ENCODE measurements at regions not wholly inside any gene's neighbourhood (a gene's known extent, or its start where the extent isn't known, plus 50 kb on each side); places are given as distances from the start of the nearest gene placed in this dataset.

DNA sequence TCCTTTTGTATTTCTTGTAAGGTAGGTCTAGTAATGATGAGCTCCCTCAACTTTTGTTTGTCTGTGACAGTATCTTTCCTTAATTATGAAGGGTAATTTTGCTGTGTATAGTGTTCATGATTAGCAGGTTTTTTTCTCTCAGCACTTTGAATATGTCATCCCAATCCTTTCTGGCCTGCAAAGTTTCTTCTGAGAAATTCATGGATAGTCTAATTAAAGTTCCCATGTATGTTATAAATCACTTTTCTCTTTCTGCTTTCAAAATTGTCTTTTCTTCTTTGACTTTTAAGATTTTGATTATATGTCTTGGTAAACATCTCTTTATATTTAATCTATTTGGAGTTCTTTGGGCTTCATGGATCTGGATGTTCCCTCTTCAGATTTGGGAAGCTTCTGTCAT, 54.3 kb upstream of the ZKSCAN2 start (continued):
- TF ChIP-seq, protein P1, sequence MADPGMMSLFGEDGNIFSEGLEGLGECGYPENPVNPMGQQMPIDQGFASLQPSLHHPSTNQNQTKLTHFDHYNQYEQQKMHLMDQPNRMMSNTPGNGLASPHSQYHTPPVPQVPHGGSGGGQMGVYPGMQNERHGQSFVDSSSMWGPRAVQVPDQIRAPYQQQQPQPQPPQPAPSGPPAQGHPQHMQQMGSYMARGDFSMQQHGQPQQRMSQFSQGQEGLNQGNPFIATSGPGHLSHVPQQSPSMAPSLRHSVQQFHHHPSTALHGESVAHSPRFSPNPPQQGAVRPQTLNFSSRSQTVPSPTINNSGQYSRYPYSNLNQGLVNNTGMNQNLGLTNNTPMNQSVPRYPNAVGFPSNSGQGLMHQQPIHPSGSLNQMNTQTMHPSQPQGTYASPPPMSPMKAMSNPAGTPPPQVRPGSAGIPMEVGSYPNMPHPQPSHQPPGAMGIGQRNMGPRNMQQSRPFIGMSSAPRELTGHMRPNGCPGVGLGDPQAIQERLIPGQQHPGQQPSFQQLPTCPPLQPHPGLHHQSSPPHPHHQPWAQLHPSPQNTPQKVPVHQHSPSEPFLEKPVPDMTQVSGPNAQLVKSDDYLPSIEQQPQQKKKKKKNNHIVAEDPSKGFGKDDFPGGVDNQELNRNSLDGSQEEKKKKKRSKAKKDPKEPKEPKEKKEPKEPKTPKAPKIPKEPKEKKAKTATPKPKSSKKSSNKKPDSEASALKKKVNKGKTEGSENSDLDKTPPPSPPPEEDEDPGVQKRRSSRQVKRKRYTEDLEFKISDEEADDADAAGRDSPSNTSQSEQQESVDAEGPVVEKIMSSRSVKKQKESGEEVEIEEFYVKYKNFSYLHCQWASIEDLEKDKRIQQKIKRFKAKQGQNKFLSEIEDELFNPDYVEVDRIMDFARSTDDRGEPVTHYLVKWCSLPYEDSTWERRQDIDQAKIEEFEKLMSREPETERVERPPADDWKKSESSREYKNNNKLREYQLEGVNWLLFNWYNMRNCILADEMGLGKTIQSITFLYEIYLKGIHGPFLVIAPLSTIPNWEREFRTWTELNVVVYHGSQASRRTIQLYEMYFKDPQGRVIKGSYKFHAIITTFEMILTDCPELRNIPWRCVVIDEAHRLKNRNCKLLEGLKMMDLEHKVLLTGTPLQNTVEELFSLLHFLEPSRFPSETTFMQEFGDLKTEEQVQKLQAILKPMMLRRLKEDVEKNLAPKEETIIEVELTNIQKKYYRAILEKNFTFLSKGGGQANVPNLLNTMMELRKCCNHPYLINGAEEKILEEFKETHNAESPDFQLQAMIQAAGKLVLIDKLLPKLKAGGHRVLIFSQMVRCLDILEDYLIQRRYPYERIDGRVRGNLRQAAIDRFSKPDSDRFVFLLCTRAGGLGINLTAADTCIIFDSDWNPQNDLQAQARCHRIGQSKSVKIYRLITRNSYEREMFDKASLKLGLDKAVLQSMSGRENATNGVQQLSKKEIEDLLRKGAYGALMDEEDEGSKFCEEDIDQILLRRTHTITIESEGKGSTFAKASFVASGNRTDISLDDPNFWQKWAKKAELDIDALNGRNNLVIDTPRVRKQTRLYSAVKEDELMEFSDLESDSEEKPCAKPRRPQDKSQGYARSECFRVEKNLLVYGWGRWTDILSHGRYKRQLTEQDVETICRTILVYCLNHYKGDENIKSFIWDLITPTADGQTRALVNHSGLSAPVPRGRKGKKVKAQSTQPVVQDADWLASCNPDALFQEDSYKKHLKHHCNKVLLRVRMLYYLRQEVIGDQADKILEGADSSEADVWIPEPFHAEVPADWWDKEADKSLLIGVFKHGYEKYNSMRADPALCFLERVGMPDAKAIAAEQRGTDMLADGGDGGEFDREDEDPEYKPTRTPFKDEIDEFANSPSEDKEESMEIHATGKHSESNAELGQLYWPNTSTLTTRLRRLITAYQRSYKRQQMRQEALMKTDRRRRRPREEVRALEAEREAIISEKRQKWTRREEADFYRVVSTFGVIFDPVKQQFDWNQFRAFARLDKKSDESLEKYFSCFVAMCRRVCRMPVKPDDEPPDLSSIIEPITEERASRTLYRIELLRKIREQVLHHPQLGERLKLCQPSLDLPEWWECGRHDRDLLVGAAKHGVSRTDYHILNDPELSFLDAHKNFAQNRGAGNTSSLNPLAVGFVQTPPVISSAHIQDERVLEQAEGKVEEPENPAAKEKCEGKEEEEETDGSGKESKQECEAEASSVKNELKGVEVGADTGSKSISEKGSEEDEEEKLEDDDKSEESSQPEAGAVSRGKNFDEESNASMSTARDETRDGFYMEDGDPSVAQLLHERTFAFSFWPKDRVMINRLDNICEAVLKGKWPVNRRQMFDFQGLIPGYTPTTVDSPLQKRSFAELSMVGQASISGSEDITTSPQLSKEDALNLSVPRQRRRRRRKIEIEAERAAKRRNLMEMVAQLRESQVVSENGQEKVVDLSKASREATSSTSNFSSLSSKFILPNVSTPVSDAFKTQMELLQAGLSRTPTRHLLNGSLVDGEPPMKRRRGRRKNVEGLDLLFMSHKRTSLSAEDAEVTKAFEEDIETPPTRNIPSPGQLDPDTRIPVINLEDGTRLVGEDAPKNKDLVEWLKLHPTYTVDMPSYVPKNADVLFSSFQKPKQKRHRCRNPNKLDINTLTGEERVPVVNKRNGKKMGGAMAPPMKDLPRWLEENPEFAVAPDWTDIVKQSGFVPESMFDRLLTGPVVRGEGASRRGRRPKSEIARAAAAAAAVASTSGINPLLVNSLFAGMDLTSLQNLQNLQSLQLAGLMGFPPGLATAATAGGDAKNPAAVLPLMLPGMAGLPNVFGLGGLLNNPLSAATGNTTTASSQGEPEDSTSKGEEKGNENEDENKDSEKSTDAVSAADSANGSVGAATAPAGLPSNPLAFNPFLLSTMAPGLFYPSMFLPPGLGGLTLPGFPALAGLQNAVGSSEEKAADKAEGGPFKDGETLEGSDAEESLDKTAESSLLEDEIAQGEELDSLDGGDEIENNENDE (IDR thresholded peaks at IDR 0.05; ENCODE audit: insufficient replicate concordance, low read length), result no peak
- TF ChIP-seq EP300 (IDR thresholded peaks at IDR 0.05; ENCODE audit: borderline replicate concordance in 1 of 2, low read depth in 2 of 2, low read length in 2 of 2) (no peak), TCF12 (IDR thresholded peaks at IDR 0.05; ENCODE audit: low read depth, low read length) (no peak), HDAC6 (IDR thresholded peaks at IDR 0.05; ENCODE audit: low read depth, low read length) (no peak), CREB1 (IDR thresholded peaks at IDR 0.05) (no peak), JUND (IDR thresholded peaks at IDR 0.05; ENCODE audit: low read length) (no peak), BRCA1 (IDR thresholded peaks at IDR 0.05; ENCODE audit: low read depth, low read length) (no peak)

All from H1 (cell line).